CD4-positive, CD25-positive, alpha-beta regulatory T cell (primary cell): ENCODE measurements at regions not wholly inside any gene's neighbourhood (a gene's known extent, or its start where the extent isn't known, plus 50 kb on each side); places are given as distances from the start of the nearest gene placed in this dataset.

Experiments
- ATAC-seq, 2 donors: fragments of 150-1000 bp; cut with Tn5 transposase; one replicate each; pipeline ENCODE4 v1.10.0; 2021; ENCODE audit warnings: low read depth in 2 of 2, moderate number of reproducible peaks in 2 of 2, moderate library complexity in 1 of 2
- DNase-seq, 3 donors: peaks; one replicate each; pipeline versions ENCODE4 v3.0.0 to v3.0.0-alpha.2; 2012 to 2022; ENCODE audit warnings: mixed read lengths in 1 of 3
- H3K27ac ChIP-seq: one replicate; pipeline ENCODE4 v1.7.0; 2013; ENCODE audit warnings: mild to moderate bottlenecking, low read length; ENCODE audit not compliant: insufficient read depth, poor library complexity, severe bottlenecking
- H3K27me3 ChIP-seq: one replicate; pipeline ENCODE4 v1.7.0; 2013; ENCODE audit warnings: low read length; ENCODE audit not compliant: control insufficient read depth, insufficient read depth
- H3K36me3 ChIP-seq: one replicate; pipeline ENCODE4 v1.7.0; 2013; ENCODE audit warnings: mild to moderate bottlenecking, low read length, moderate library complexity; ENCODE audit not compliant: control insufficient read depth, insufficient read depth
- H3K4me1 ChIP-seq: 2 replicates; pipeline ENCODE4 v1.7.0; 2013; ENCODE audit warnings: mild to moderate bottlenecking, low read length; ENCODE audit not compliant: insufficient read depth, control insufficient read depth, poor library complexity, severe bottlenecking
- H3K4me3 ChIP-seq: one replicate; pipeline ENCODE4 v1.7.0; 2013; ENCODE audit warnings: low read depth, mild to moderate bottlenecking, low read length, moderate library complexity
- H3K9me3 ChIP-seq, 2 experiments: 1 replicate in 1 of 2; 2 replicates in 1 of 2; pipeline ENCODE4 v1.7.0; 2013; ENCODE audit warnings: low read length in 2 of 2, mild to moderate bottlenecking in 1 of 2, moderate library complexity in 1 of 2; ENCODE audit not compliant: control insufficient read depth in 2 of 2
- H3K27ac Mint-ChIP-seq, 3 donors: one replicate each; pipeline ENCODE4 v1.8.0; 2020 to 2022; ENCODE audit warnings: mild to moderate bottlenecking in 3 of 3, mixed read lengths in 3 of 3, moderate library complexity in 2 of 3
- H3K27me3 Mint-ChIP-seq: one replicate; pipeline ENCODE4 v1.8.0; 2022; ENCODE audit warnings: mild to moderate bottlenecking, mixed read lengths
- H3K36me3 Mint-ChIP-seq: one replicate; pipeline ENCODE4 v1.8.0; 2020; ENCODE audit warnings: mixed read lengths
- H3K4me1 Mint-ChIP-seq, 4 donors: one replicate each; pipeline ENCODE4 v1.8.0; 2020 to 2022; ENCODE audit warnings: mixed read lengths in 4 of 4, mild to moderate bottlenecking in 1 of 4
- H3K4me3 Mint-ChIP-seq, 4 donors: one replicate each; pipeline ENCODE4 v1.8.0; 2020 to 2022; ENCODE audit warnings: mild to moderate bottlenecking in 4 of 4, mixed read lengths in 4 of 4, moderate library complexity in 3 of 4
- H3K9me3 Mint-ChIP-seq, 7 donors: one replicate each; pipeline ENCODE4 v1.8.0; 2020 to 2022; ENCODE audit warnings: mixed read lengths in 7 of 7, mild to moderate bottlenecking in 3 of 7, moderate library complexity in 2 of 7

GRCh38 chr13:111577208-111577828 lies 256.9 kb downstream of the TEX29 start:
- Mint-ChIP-seq H3K27me3 (no peaks in the 10 kb centered on the region), H3K36me3 (peaks cover 3% of the 10 kb centered on the region), H3K9me3 (peaks cover 0 to 24% (median 6%) of the 10 kb centered on the region in 7 donors), H3K4me1 (no peaks in the 10 kb centered on the region), H3K4me3 (no peak overlapping the region), H3K27ac (no peak overlapping the region)
- Histone ChIP-seq H3K27me3 (no peaks in the 10 kb centered on the region), H3K4me3 (no peak overlapping the region), H3K4me1 (no peaks in the 10 kb centered on the region), H3K36me3 (no peaks in the 10 kb centered on the region), H3K27ac (no peak overlapping the region), H3K9me3 (peaks cover 0 to 12% of the 10 kb centered on the region in 2 experiments)
- DNase-seq: no peak
- ATAC-seq: no peak

- ATAC-seq (no peak), DNase-seq (no peak)
- peaks cover 0 to 22% (median 6%) of the 10 kb centered on the region in 7 donors for H3K9me3 Mint-ChIP-seq
- Histone ChIP-seq H3K36me3 (no peaks in the 10 kb centered on the region), H3K4me1 (no peaks in the 10 kb centered on the region), H3K27me3 (no peaks in the 10 kb centered on the region), H3K4me3 (no peak overlapping the region), H3K9me3 (peaks cover 0 to 12% of the 10 kb centered on the region in 2 experiments), H3K27ac (no peak overlapping the region)
- no peaks in the 10 kb centered on the region for H3K4me1 Mint-ChIP-seq
- H3K36me3 Mint-ChIP-seq: peaks cover 3% of the 10 kb centered on the region
- H3K4me3 Mint-ChIP-seq: no peak overlapping the region
- no peaks in the 10 kb centered on the region for H3K27me3 Mint-ChIP-seq
- H3K27ac Mint-ChIP-seq: no peak overlapping the region
Measured at GRCh38 chr13:111577956-111578605, 257.6 kb downstream of the TEX29 start.

GRCh38 chr13:111584101-111584672 lies 263.7 kb downstream of the TEX29 start:
- no peaks in the 10 kb centered on the region for H3K4me1 ChIP-seq
- no peak overlapping the region for H3K27ac ChIP-seq
- no peak overlapping the region for H3K4me3 Mint-ChIP-seq
- no peaks in the 10 kb centered on the region for H3K27me3 ChIP-seq
- H3K4me1 Mint-ChIP-seq: no peaks in the 10 kb centered on the region
- H3K9me3 ChIP-seq: no peaks in the 10 kb centered on the region
- H3K27me3 Mint-ChIP-seq: no peaks in the 10 kb centered on the region
- ATAC-seq (no peak), DNase-seq (no peak)
- peak overlapping the region in 1 of 3 donors; percentile 33 for H3K27ac Mint-ChIP-seq
- H3K9me3 Mint-ChIP-seq: peaks cover 0 to 5% (median 2%) of the 10 kb centered on the region in 7 donors
- H3K4me3 ChIP-seq: no peak overlapping the region
- H3K36me3 ChIP-seq: no peaks in the 10 kb centered on the region
- no peaks in the 10 kb centered on the region for H3K36me3 Mint-ChIP-seq

- Mint-ChIP-seq H3K4me1 (no peaks in the 10 kb centered on the region), H3K27me3 (no peaks in the 10 kb centered on the region), H3K4me3 (no peak overlapping the region), H3K9me3 (peaks cover 0 to 5% (median 2%) of the 10 kb centered on the region in 7 donors), H3K27ac (no peak overlapping the region), H3K36me3 (no peaks in the 10 kb centered on the region)
- Histone ChIP-seq H3K27ac (no peak overlapping the region), H3K4me1 (no peaks in the 10 kb centered on the region), H3K9me3 (no peaks in the 10 kb centered on the region), H3K4me3 (no peak overlapping the region), H3K27me3 (no peaks in the 10 kb centered on the region), H3K36me3 (no peaks in the 10 kb centered on the region)
- DNase-seq: no peak
- ATAC-seq: no peak
Measured at GRCh38 chr13:111584870-111585269, 264.4 kb downstream of the TEX29 start.

- Histone ChIP-seq H3K36me3 (no peaks in the 10 kb centered on the region), H3K4me3 (no peak overlapping the region), H3K4me1 (no peaks in the 10 kb centered on the region), H3K9me3 (no peaks in the 10 kb centered on the region), H3K27me3 (no peaks in the 10 kb centered on the region), H3K27ac (no peak overlapping the region)
- H3K4me3 Mint-ChIP-seq: no peak overlapping the region
- ATAC-seq (no peak), DNase-seq (no peak)
- no peaks in the 10 kb centered on the region for H3K36me3 Mint-ChIP-seq
- peaks cover 0 to 3% (median 0%) of the 10 kb centered on the region in 4 donors for H3K4me1 Mint-ChIP-seq
- H3K9me3 Mint-ChIP-seq: peaks cover 0 to 6% (median 2%) of the 10 kb centered on the region in 7 donors
- no peak overlapping the region for H3K27ac Mint-ChIP-seq
- H3K27me3 Mint-ChIP-seq: no peaks in the 10 kb centered on the region
Measured at GRCh38 chr13:111586291-111586690, 265.8 kb downstream of the TEX29 start.

- no peak overlapping the region for H3K4me3 Mint-ChIP-seq
- Histone ChIP-seq H3K4me1 (no peaks in the 10 kb centered on the region), H3K36me3 (no peaks in the 10 kb centered on the region), H3K27ac (no peak overlapping the region), H3K9me3 (no peaks in the 10 kb centered on the region), H3K27me3 (no peaks in the 10 kb centered on the region), H3K4me3 (no peak overlapping the region)
- H3K27ac Mint-ChIP-seq: no peak overlapping the region
- H3K9me3 Mint-ChIP-seq: peaks cover 0 to 6% (median 0%) of the 10 kb centered on the region in 7 donors
- ATAC-seq (no peak), DNase-seq (no peak)
- H3K27me3 Mint-ChIP-seq: no peaks in the 10 kb centered on the region
- peaks cover 0 to 3% (median 0%) of the 10 kb centered on the region in 4 donors for H3K4me1 Mint-ChIP-seq
- no peaks in the 10 kb centered on the region for H3K36me3 Mint-ChIP-seq
Measured at GRCh38 chr13:111587249-111587648, 266.8 kb downstream of the TEX29 start.

- H3K27me3 Mint-ChIP-seq: no peaks in the 10 kb centered on the region
- no peaks in the 10 kb centered on the region for H3K9me3 ChIP-seq
- H3K4me1 Mint-ChIP-seq: peaks cover 0 to 3% (median 0%) of the 10 kb centered on the region in 4 donors
- DNase-seq: no peak
- H3K27me3 ChIP-seq: no peaks in the 10 kb centered on the region
- no peaks in the 10 kb centered on the region for H3K36me3 Mint-ChIP-seq
- no peak for ATAC-seq
- H3K27ac ChIP-seq: no peak overlapping the region
- no peaks in the 10 kb centered on the region for H3K36me3 ChIP-seq
- no peak overlapping the region for H3K27ac Mint-ChIP-seq
- H3K4me3 ChIP-seq: no peak overlapping the region
- H3K4me3 Mint-ChIP-seq: no peak overlapping the region
- no peaks in the 10 kb centered on the region for H3K4me1 ChIP-seq
- peaks cover 0 to 6% (median 0%) of the 10 kb centered on the region in 7 donors for H3K9me3 Mint-ChIP-seq
Measured at GRCh38 chr13:111589321-111589720, 268.9 kb downstream of the TEX29 start.
